HepG2 (cell line): ENCODE measurements at regions not wholly inside any gene's neighbourhood (a gene's known extent, or its start where the extent isn't known, plus 50 kb on each side); places are given as distances from the start of the nearest gene placed in this dataset.

Experiments
- CTCF ChIP-seq: sonication (generic); formaldehyde crosslinking; IDR thresholded peaks from 2 replicates; pipeline ENCODE4 v1.5.0; 2020; ENCODE audit warnings: mild to moderate bottlenecking, missing genetic modification reagents, moderate library complexity
- DZIP1 ChIP-seq: sonication (generic); formaldehyde crosslinking; IDR thresholded peaks from 2 replicates; pipeline ENCODE4 v1.5.0; 2020; ENCODE audit warnings: mild to moderate bottlenecking, missing genetic modification reagents
- EP300 ChIP-seq, 3 experiments: sonication (generic) in 1 of 3; formaldehyde crosslinking in 1 of 3; IDR thresholded peaks; 2 replicates each; pipeline versions ENCODE4 v1.5.1 to v1.6.1; 2011 to 2020; ENCODE audit warnings: low read depth in 2 of 3, low read length in 2 of 3, borderline replicate concordance in 1 of 3, improper control_type of control experiment in 1 of 3, mild to moderate bottlenecking in 1 of 3, missing genetic modification reagents in 1 of 3, moderate library complexity in 1 of 3
- FOXO1 ChIP-seq: sonication (generic); formaldehyde crosslinking; IDR thresholded peaks from 2 replicates; pipeline ENCODE4 v1.4.0; 2020; ENCODE audit warnings: missing genetic modification reagents
- HMG20A ChIP-seq: IDR thresholded peaks from 2 replicates; pipeline ENCODE4 v1.6.1; 2016; ENCODE audit warnings: borderline replicate concordance
- JUNB ChIP-seq: sonication (generic); formaldehyde crosslinking; IDR thresholded peaks from 2 replicates; pipeline ENCODE4 v1.8.0; 2022; ENCODE audit warnings: missing genetic modification reagents, mild to moderate bottlenecking, borderline replicate concordance
- NR2C2 ChIP-seq: sonication (generic); formaldehyde crosslinking; IDR thresholded peaks from 2 replicates; pipeline ENCODE4 v1.4.0; 2020; ENCODE audit warnings: missing genetic modification reagents, mild to moderate bottlenecking, moderate library complexity, borderline replicate concordance
- SNRNP70 ChIP-seq: fragments of 200-400 bp; formaldehyde crosslinking; IDR thresholded peaks from 2 replicates; pipeline ENCODE4 v1.6.1; 2017; ENCODE audit warnings: mild to moderate bottlenecking, low read depth, low read length, moderate library complexity
- SUZ12 ChIP-seq: fragments of 150-350 bp; IDR thresholded peaks from 2 replicates; pipeline ENCODE4 v1.6.1; 2014; ENCODE audit warnings: low read depth, low read length
- ZNF382 ChIP-seq: sonication (generic); formaldehyde crosslinking; IDR thresholded peaks from 2 replicates; pipeline ENCODE4 v1.5.0; 2020; ENCODE audit warnings: missing genetic modification reagents, mild to moderate bottlenecking, borderline replicate concordance
- ZNF780A ChIP-seq: sonication (generic); formaldehyde crosslinking; IDR thresholded peaks from 2 replicates; pipeline ENCODE4 v1.8.0; 2022; ENCODE audit warnings: mild to moderate bottlenecking, missing genetic modification reagents, moderate library complexity

- no peak for TF ChIP-seq CTCF (CRISPR knock-in tag)
- no peak for TF ChIP-seq SUZ12
- no peak for TF ChIP-seq HMG20A
- no peak for TF ChIP-seq EP300 (IDR thresholded peaks at IDR 0.05; ENCODE audit: low read depth in 2 of 2, low read length in 2 of 2)
- no peak for TF ChIP-seq EP300 (CRISPR knock-in tag; IDR thresholded peaks at IDR 0.05; ENCODE audit: borderline replicate concordance)
- TF ChIP-seq DZIP1, result no peak
- no peak for TF ChIP-seq ZNF780A (CRISPR knock-in tag)
- TF ChIP-seq JUNB (CRISPR knock-in tag), result no peak
- no peak for TF ChIP-seq FOXO1 (CRISPR knock-in tag)
- no peak for TF ChIP-seq NR2C2 (CRISPR knock-in tag)
- TF ChIP-seq ZNF382 (CRISPR knock-in tag), result no peak
- TF ChIP-seq SNRNP70, result no peak
Measured at GRCh38 chr1:239448911-239449310, 62.5 kb downstream of the CHRM3 start.
